ENCODE measurements at regions not wholly inside any gene's neighbourhood (a gene's known extent, or its start where the extent isn't known, plus 50 kb on each side); places are given as distances from the start of the nearest gene placed in this dataset.

DNA sequence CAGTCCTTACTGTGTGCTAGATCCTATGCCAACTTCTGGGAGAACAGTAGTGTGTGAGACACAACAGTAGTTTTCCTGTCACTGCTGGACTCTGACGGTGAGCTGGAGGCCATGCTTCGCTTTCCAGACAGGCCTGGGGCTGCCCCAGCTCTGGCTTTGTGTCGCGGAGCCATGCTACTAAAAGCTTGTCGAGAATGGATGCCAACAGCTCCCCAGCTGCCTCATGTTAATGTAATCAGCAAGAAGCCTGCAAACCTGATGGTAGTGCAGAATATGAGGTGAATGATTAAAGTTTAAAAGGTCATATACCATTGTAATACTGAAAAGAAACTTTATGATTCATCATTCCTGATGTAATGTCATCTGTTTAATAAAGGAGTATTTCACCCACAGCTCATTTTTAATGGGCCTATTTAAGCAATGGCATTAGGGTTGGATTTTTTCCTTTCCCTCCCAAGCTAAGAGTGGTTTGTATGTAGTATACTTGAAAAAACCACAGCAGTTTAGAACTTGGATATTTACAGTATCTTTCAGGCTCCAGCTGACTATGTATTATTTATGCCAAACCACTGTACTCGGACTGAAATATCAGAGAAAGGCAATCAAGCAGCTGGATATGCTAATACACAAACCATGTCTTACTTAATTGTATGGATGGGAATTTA lies 343.0 kb downstream of the NUF2 start:
- no peak for DNase-seq

DNA sequence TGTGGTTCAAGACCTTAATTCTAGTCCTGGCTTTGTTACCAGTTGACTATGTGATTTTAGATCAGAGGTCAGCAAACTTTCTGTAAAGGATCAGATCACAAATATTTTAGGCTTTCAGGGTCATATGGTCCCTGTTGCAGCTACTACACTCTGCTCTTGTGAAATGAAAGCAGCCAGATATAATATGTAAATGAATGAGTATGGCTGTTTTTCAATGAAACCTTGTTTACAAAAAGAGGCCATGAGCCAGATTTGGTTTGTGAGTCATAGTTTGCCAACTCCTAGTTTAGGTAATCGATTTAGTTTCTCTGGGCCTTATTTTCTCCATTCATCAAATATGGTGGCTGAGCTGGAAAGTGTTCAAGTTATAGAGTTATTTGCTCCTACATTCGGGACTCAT lies 346.7 kb downstream of the NUF2 start:
- no peak for DNase-seq

DNA sequence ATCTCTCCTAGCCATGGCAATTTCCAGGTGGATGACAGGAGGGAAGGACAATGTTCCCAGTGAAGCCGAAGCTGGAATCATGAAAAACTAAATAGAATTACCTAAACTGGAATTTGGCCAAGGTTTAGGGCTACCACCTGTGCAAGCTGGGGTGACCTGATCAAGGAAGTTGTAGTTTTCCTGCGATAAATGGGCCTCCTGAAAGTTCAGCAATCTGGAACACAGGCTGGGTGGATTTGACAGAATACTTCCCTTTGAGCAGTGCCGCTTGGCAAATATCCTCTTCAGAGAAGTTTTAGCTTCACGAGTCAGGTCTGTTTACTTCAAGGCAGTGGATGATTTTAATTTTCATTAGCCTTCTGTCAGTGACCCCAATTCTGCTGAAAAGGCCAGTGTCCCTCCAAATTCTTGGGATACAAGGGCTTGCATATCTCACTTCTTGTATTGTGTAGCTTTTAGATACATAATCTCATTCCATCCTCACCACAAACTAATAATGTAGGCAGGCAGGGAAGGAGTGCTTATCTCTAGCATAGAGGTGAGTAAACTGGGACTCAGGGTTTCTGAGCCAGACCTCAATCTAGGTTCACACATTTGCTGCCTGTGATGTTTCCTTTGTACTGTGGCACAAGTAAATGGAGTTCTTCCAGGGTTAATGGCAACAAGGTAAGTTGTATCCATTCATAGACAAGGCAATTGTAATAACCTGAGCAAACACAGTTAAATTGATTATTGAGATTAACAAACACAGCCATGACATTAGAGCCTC lies 349.4 kb downstream of the NUF2 start:
- no peak for DNase-seq

DNA sequence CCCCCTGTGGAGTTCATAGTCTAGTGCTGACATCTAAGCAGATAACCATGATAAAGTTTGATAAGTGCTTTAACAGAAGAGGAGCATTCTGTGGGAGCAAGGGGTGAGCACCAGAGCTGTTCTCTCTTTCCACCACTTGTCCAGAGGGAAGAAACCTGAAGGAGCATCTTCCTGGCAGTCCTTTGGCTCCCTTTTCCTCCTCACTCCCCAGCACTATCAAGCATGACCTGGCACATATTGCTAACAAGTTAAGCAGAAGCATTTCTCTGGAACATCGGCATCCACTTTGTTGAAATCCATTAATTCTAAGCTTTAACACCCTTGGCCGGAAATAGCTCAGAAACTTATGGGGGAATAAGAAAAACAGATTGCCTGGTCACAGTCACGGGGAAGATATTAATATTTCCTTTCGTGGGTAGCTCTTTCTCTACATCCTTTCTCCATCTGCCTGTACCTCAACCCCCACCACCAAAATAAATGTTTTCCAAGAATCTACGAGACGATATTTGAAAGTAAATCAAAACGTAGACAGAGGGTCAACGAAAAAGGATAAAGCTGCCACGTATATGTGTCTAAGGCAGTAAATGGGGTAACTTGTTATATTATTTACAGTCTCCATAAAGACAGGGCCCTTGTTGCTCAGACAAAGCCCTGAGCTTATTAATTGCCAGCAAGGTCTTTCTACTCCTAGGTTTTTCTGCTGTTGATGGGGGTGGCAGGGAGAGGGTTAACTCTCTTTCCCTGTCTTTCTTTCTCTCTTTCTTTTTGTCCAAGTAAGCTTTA lies 351.4 kb downstream of the NUF2 start:
- no peak for DNase-seq

DNA sequence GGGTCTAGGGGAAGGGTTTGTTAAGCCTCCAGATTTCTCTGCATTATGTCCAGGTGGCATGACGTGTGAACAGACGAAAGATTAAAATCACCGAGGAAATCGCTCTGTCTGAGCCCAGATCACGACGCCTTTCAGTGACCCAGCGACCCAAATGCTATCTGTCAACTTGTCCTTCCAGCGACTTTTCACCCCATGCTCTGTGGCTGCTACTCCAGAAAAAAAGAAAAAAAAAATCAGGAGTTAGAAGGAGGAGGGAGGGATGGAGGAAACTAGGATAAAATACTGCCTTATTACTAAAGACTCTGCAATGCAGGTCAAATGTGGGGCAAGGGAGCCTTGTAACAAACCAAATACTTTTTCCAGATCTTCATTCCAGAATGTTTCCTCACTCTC lies 352.0 kb downstream of the NUF2 start:
- DNase-seq, result no peak

DNA sequence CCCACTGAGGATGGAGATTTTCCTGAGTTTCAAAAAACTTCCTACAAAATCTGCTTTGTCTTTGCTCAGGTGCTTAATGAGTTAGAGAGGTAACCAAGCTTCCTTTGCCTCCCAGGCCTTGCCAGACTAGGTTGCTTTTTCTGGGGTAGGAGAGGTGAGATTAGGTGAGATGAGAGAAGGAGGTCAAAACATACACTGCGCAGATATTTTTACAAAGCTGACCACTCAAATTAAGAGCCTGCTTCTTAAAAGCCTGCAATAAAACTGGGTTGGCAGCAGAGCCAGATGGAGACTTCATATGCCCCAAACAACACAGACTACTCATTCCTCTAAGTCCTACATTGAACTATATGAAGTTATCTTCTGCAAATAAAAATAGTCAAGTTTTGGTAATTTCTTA lies 352.5 kb downstream of the NUF2 start:
- no peak for DNase-seq

DNA sequence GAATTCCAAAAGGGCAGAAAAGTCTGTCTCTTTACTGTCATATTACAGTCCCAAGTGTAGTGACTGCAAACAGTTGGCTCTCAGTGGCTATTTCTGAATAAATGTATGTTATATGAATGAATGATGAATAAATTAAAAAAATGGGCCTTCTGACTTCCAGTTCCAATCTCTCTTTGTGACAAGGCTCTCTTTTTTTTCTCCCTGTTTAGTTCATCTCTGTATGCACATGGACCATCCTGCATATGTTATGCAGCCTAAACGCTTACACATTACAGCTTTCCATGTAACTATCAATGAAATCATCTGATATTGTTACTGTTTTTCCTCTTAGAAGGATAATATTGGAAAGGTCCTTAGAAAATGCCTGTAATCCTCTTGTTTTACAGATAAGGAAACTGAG lies 363.0 kb downstream of the NUF2 start:
- DNase-seq, result no peak

DNA sequence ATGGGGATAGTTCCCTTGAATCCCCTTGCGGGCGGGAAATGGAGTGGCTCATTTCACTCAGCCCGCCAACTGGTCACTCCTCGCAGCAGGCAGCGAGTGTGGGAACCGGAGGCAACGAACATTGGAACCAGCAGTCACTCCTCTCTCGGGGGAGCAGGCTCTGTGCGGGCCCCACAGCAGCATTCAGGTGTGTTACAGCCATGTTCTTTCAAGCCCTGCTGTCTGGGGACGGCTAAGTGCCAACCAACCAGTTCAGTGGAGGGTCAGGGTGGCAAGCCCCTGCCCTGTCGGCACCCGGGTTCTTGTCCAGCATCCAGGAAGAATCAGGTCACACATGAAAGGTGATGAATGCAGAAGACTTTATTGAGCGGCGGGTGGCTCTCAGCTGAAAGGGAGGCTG lies 370.5 kb downstream of the NUF2 start:
- no peak for DNase-seq

DNA sequence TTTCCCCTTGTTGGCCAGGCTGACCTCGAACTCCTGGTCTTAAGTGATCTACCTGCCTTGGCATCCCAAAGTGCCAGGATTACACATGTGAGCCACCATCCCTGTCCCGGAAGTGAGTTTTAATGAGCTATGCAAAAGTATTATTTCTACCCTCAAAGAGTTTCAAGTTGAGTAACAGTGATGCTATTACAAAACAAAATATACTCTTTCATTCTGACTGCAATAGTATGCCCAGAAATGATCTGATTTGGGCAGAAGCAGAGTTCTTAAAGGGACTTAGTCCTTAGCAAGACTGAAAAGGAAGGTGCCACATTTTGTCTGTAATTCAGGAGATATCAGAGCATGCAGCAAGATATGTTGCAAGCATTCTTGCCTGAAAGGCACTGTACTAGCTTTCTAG lies 375.4 kb downstream of the NUF2 start:
- no peak for DNase-seq

DNA sequence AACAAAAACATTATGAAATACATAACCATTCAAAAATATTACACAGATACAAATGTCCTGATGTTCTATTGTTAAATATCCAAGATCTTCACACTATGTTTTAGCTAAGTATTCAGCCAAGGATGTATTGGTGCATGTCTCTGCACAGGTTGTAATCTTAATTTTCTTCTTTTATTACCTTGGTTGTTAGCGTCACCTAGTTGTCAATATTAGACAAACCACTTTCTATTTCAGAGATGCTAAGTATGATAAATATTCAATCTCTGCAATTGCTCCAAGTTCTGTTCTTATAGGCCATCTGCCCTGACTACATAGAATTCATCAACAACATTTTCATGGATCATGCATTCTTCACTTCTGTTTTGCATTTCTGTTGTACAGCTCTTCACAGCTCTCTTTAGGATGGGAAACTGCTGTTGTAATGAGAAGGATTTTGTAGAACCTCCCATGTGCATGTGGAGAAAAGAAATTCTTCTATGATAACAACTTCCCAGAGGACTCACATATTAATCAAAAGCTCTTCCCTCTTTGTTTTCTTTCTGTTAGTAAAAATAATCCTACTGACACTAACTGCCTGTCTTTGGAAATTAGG lies 380.1 kb downstream of the NUF2 start:
- DNase-seq, result no peak

DNA sequence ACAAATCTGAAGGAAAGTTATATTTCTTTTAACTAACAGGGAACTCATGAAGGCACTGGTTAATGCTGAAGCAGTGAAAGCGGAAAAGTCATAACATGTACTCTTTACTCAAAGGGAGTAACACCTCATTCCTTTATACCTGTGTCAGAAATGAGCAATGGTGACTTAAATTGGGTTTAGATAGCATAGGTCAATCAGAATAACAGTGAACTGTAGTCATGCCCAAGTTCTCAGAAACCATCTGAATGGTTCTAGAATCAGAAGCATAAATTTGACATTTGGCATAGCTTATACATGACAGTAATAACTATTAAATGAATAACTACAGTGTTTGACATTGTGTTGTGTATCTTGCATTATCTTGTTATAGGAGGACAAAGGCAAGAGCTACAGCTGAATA lies 382.0 kb downstream of the NUF2 start:
- no peak for DNase-seq

DNA sequence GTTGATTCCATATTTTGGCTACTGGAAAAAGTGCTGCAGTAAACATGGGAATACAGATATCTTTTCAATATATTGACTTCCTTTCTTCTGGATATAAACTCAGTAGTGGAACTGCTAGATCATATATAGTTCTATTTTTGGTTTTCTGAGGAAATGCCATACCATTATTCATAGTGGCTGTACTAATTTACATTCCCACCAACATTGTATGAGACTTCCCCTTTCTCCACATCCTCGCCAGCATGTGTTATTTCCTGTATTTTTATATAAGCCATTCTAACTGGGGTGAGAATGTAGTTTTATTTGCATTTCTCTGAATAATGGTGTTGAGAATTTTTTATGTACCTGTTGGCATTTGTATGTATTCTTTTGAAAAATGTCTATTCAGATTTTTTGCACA lies 385.2 kb downstream of the NUF2 start:
- no peak for DNase-seq

DNA sequence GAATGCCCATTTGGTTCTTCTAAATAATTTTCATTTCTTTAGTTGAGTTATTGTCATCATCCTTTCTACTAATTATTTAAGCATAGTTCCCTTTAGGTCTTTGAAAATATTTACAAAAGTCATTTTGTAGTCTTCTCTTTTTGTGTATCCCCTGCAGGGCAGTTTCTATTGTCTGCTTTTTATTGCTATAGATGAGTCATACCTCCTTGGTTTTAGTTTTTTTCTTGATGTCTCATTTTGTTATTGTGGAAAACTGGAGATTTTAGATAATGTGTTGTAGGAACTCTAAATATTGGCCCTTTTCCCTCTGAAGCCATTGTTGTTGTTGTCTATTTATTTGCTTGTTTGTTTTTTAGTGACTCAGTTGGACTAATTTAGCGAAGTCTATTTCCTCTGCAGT lies 387.9 kb downstream of the NUF2 start:
- no peak for DNase-seq

DNA sequence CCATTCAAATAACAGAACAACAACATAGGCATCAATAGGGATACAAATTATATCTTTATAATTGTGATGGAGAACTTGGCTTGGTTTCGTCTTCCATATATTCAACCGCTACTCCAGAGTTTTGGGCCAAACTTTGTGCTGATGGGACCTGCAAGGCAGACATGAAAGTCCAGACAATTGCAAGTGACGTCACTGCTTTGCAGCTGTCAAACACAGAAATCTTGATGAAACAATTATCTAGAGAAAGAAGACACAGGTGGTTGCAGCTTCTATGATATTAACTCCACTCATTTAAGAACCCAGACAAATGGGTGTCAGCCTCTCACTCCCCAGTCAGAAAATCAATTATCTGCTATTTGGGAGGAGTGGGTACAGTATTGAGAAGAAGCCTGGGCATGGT lies 390.6 kb downstream of the NUF2 start:
- no peak for DNase-seq

DNA sequence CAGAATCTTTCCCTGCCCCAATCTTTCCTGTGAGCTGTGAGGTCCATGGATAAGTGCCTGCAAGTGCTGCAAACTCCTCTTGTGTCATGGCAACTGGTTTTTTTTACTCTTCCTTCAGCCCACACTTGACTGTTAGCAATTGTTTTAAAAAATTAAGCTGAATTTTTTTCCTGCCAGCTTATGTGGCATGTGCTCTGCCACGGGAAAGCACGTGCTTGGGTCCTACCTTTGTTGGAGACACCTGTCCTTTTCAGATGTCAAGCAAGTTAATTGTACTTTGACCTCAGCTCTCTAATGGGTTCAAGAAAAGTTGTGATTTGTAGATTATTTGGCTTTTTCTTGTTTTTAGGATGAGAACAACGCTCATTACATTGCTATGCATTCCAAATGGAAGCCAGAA lies 398.5 kb downstream of the NUF2 start:
- no peak for DNase-seq

DNA sequence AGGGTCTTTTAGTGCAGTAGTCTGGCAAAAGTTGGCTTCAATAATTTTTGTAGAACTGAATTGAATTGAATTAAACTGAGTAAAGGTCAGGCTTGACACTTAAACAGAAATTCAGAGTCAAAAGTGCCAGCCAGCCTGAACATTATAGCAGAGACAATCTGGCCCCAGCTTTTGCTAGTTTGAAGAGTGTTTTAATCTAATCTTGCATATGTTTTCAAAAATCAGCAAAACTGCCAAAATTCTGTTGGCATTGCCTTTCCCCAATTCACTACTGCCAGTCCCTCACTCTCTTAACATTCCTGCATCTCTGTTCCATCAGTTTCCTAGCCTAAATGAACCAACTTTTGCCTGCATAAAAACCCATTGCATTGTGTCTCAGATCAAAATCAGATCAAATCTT lies 403.8 kb downstream of the NUF2 start:
- no peak for DNase-seq

DNA sequence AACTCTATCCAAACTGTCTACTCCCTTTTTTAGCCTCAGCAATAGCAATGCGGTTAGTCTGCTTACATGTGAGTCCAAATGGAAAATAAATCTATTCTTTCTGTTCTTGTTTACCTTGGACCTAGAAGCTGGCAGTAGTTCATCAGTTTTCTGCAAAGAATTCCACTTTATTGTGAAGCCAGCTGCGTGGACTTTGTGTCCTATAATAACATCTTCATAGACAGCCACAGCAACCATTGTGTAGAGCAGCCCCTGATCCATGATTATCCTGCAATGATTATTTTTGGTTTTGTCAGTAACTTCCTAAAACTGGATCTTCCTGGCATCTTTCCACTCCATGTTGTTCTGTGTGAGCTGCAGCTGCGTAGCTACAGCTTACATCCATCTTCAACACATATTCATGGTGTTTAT lies 408.7 kb downstream of the NUF2 start:
- no peak for DNase-seq

DNA sequence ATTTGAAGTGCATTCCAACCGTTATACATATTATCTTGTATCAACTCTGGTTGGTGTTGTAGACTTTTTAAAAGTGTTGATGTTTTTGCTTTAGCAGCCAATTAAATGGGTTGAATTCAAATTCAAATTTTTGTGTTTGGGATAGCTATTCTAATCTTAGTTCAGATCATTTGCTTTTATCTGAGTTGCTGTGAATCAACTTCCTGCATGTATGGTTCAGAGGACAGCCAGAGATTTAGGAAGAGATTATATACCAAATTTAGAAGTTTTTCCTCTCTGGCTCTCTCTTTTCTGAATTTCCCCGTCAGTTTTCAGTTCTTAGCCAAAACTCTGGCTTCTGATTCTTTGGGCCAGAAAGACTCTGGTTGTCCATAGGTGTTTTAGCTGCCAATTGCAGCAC lies 415.5 kb downstream of the NUF2 start:
- DNase-seq, result no peak

DNA sequence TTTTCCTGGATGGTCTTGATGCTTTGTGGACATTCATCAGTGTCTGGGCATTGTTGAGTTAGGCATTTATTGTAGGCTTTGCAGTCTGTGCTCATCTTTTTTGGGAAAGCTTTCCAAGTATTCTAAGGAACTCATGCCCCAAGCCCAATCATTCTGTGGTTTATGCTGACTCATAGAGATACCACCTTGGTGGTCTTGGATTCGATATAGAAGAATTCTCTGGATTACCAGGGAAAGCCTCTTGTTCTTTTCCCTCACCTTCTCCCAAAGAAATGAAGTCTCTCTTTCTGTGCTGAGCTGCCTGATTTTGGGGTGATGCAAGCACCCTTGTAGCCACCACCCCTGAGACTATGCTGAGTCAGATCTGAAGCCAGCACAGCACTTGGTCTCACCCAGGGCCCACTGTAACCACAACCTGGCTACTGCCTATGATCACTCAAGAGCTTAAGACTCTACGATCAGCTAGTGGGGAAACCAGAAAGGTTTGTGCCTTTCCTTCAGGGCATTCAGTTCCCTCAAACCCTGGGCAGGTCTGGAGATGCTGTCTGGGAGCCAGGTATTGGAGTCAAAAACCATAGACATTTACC lies 422.6 kb downstream of the NUF2 start:
- no peak for DNase-seq

DNA sequence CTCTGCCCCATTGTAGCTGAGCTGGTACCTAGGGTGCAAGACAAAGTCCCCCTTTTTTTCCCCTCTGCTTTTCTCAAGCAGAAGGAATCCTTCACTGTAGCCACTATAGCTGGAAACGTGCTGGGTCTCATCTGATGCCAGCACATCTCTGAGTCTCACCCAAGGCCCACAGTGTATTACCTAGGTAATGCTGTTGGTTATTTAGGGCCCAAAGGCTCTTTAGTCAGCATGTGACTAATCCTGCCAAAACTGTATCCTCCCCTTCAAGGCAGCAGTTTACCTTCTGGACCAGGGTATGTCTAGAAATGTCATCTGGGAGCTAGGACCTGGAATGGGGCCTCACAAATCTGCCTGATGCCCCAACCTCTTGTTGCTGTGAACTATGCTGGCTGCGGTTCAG lies 423.4 kb downstream of the NUF2 start:
- DNase-seq, result no peak

DNA sequence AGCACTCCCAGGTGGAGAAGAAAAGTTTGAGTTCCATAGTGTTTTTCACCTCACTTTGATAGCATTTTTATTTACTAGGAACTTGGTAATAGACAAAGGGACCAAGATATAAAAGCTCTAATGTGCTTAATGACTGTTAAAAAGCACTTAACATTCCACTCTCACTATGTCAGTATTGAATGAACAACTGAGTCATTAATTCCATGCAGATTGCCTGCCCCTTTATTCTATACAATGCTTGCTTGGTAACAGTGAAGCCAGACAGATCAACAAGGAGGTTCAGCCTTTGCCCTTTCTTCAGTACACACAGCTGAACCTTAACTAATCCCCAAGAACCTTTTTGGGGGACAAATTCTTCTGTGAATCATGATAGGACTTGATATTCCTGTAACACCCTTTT lies 425.5 kb downstream of the NUF2 start:
- DNase-seq, result no peak

DNA sequence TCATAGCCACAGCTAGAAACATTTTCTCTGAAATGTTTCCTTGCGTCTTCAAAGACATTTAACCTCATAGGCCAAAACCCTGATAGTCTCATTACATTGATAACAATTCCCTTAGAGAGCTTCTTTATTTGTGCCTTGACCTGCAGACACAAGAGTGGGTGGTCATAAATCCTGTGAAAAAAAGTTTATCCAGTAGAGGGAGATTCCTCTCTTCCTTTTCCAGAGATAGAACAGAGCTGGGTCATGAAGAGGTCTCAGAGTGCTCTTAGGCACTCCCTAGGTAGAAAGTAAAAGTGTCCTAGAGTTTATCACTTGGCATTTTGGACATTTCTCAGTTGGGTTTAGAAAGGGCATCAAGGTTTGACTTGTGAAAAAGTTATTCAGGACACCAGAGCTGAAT lies 426.1 kb downstream of the NUF2 start:
- DNase-seq, result no peak

DNA sequence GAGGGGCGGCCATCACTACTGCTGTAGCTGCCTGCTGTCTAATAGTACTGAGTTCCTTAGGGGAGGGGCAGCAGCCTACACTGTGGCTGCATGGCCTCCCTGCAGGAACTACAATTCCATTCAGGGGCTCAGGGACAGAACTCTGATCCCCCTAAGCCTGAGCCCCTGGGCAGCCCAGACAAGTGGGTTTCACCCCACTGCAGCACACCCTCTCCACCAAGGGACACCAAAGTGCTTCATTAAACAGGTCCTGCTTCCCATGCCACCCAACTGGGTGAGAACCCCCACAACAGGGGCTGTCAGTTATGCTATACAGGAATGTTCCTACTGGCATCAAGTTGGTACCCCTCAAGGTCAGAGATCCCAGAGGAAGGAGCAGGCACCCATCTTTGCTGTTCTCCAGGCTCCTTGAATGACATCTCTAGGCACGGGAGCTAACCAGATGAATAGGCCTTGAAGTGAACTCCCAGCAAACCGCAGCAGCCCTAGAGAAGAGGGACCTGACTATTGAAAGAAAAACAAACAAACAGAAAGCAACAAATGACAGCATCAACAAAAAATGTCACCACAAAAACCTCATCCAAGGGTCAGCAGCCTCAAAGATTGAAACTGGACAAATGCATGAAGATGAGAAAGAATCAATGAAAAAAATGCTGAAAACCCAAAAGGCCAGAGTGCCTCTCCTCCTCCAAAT lies 437.4 kb downstream of the NUF2 start:
- no peak for DNase-seq
